Panc1 (cell line): ENCODE measurements at regions not wholly inside any gene's neighbourhood (a gene's known extent, or its start where the extent isn't known, plus 50 kb on each side); places are given as distances from the start of the nearest gene placed in this dataset.

ENCODE experiments used
- ATAC-seq: fragments of 200-7000 bp; cut with Tn5 transposase; 2 replicates; pipeline ENCODE4 v1.9.1; 2020; ENCODE audit warnings: mild to moderate bottlenecking, moderate library complexity
- BruUV-seq: library from RNA; stranded (reverse); fragments of 400-500 nt; replicated peaks from 2 replicates; lab custom pipeline; 2021; lab: Mats Ljungman, UMichigan
- CTCF ChIA-PET: fragments of 300-600 bp; sonication (Branson Sonifier 250); formaldehyde crosslinking; loops from one replicate; lab custom pipeline; 2022; ENCODE audit warnings: antibody characterized with exemption; lab: Charles Lee
- POLR2A ChIA-PET: fragments of 300-600 bp; sonication (Branson Sonifier 250); formaldehyde crosslinking; loops from one replicate; lab custom pipeline; 2022; ENCODE audit warnings: antibody characterized with exemption; lab: Charles Lee
- DNase-seq: peaks from one replicate; pipeline ENCODE4 v3.0.0-alpha.2; 2010; ENCODE audit warnings: low read depth, low spot score
- H3K27ac ChIP-seq: 2 replicates; pipeline ENCODE4 v1.5.1; 2011; ENCODE audit warnings: mild to moderate bottlenecking, low read length, inconsistent platforms
- H3K27me3 ChIP-seq: fragments of 200-500 bp; sonication (Bioruptor generic); 2 replicates; pipeline ENCODE4 v1.6.0; 2014; ENCODE audit warnings: low read length, inconsistent platforms; ENCODE audit not compliant: control insufficient read depth, insufficient read depth
- H3K36me3 ChIP-seq: fragments of 200-500 bp; sonication (Bioruptor generic); 2 replicates; pipeline ENCODE4 v1.5.1; 2014; ENCODE audit warnings: inconsistent platforms, mild to moderate bottlenecking, low read length, moderate library complexity; ENCODE audit not compliant: control insufficient read depth, insufficient read depth
- H3K4me1 ChIP-seq: 2 replicates; pipeline ENCODE4 v1.5.1; 2011; ENCODE audit warnings: inconsistent platforms, mild to moderate bottlenecking, low read length, moderate library complexity; ENCODE audit not compliant: control insufficient read depth, insufficient read depth
- H3K4me3 ChIP-seq, 2 experiments: 2 replicates each; pipeline ENCODE4 v1.5.1; 2011 to 2012; ENCODE audit warnings: low read depth in 2 of 2, low read length in 2 of 2, mild to moderate bottlenecking in 2 of 2, inconsistent platforms in 1 of 2, moderate library complexity in 1 of 2
- H3K9me3 ChIP-seq: fragments of 200-500 bp; sonication (Bioruptor generic); 2 replicates; pipeline ENCODE4 v1.5.1; 2014; ENCODE audit warnings: low read depth, mild to moderate bottlenecking, inconsistent platforms, low read length, moderate library complexity; ENCODE audit not compliant: control insufficient read depth, insufficient read depth
- CTCF ChIP-seq: fragments of 450-650 bp; IDR thresholded peaks from 2 replicates; pipeline ENCODE4 v1.5.1; 2017; ENCODE audit warnings: mild to moderate bottlenecking
- POLR2AphosphoS5 ChIP-seq: IDR thresholded peaks from 2 replicates; pipeline ENCODE4 v1.6.1; 2012; ENCODE audit warnings: mild to moderate bottlenecking, low read depth, low read length, moderate library complexity
- REST ChIP-seq, 2 experiments: IDR thresholded peaks; 2 replicates each; pipeline ENCODE4 v1.6.1; 2011 to 2012; ENCODE audit warnings: low read depth in 2 of 2, control low read depth in 1 of 2, low read length in 1 of 2, mild to moderate bottlenecking in 1 of 2, moderate library complexity in 1 of 2; ENCODE audit not compliant: insufficient read depth in 1 of 2
- SIN3A ChIP-seq: IDR thresholded peaks from 2 replicates; pipeline ENCODE4 v1.6.1; 2012; ENCODE audit warnings: low read depth, mild to moderate bottlenecking, low read length, moderate library complexity, borderline replicate concordance; ENCODE audit not compliant: insufficient read depth
- TCF7L2 ChIP-seq: IDR thresholded peaks from 2 replicates; pipeline ENCODE4 v1.6.1; 2011; ENCODE audit warnings: mild to moderate bottlenecking, low read depth, low read length, inconsistent platforms
- in situ Hi-C: cut with HindIII; loops from 2 replicates; pipeline ENCODE4 v1.10.0; 2016; ENCODE audit warnings: low sequenced_read_pairs, low pct_unique_long_range_greater_than_20kb
- intact Hi-C: fragments of 100-400 bp; cut with micrococcal nuclease; formaldehyde crosslinking; loops from one replicate; pipeline ENCODE4 v1.10.0; 2022; ENCODE audit not compliant: unreplicated experiment

GRCh38 chr4:13966231-13967195 is 339.0 kb upstream of the BOD1L1 start:
- Histone ChIP-seq H3K27ac (no peak overlapping the region), H3K4me3 (no peak overlapping the region), H3K36me3 (no peaks in the 10 kb centered on the region), H3K9me3 (no peaks in the 10 kb centered on the region), H3K27me3 (no peaks in the 10 kb centered on the region), H3K4me1 (no peaks in the 10 kb centered on the region)
- intact Hi-C loops (no loop called here), in situ Hi-C loops (no loop called here)
- no TSS peak for BruUV-seq
- ChIA-PET CTCF (no interaction called here), POLR2A (no interaction called here)
- no peak for ATAC-seq
- TF ChIP-seq CTCF (no peak), REST (IDR thresholded peaks at IDR 0.05; ENCODE audit: insufficient read depth in 1 of 2, low read depth in 2 of 2, low read length in 1 of 2) (no peak), POLR2AphosphoS5 (no peak), TCF7L2 (no peak), SIN3A (no peak)
- no peak for DNase-seq

DNA sequence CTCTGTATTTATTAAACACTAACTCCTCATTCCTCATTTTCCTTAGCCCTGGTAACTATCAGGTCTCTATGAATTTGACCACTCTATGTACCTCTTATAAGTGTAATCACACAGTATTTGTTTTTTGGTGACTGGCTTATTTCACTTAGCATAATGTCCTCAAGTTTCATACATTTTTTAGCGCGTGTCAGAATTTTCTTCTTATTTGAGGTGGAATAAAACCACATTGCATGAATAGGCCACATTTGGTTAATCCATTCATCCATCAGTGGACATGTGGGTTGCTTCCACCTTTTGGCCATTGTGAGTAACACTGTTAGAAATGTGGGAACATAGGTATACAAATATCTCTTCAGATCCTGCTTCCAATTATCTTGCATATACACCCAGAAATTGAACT is 341.2 kb upstream of the BOD1L1 start:
- intact Hi-C loops (no loop called here), in situ Hi-C loops (no loop called here)
- H3K4me3 ChIP-seq: no peak overlapping the region
- CTCF ChIA-PET: no interaction called here
- H3K4me1 ChIP-seq: no peaks in the 10 kb centered on the region
- no peak for ATAC-seq
- no peak for DNase-seq
- BruUV-seq: no TSS peak
- H3K36me3 ChIP-seq: no peaks in the 10 kb centered on the region
- H3K9me3 ChIP-seq: no peaks in the 10 kb centered on the region
- no peaks in the 10 kb centered on the region for H3K27me3 ChIP-seq
- no peak overlapping the region for H3K27ac ChIP-seq
- no peak for TF ChIP-seq SIN3A
- POLR2A ChIA-PET: no interaction called here

DNA sequence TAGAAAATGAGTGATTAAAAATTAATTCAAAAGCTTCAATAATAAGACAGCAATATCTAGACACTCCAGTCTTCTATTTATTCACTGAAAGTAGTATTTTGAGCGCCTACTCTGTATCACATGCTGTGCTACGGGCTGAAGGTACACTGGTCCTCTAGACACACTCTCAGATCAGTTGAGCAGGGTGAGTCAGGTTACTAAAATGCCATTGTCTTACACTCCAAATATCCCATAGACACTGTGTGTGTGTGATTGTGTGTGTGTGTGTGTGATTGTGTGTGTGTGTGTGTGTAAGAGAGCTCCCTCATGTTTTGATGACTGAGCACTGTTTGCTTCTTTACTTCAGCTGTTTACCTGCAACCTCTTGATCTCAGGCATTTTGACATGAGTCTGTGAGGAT is 342.8 kb upstream of the BOD1L1 start:
- CTCF ChIA-PET: no interaction called here
- BruUV-seq: no TSS peak
- no peaks in the 10 kb centered on the region for H3K36me3 ChIP-seq
- no peaks in the 10 kb centered on the region for H3K27me3 ChIP-seq
- no peak overlapping the region for H3K4me3 ChIP-seq
- intact Hi-C loops: no loop called here
- POLR2A ChIA-PET: no interaction called here
- in situ Hi-C loops: no loop called here
- no peaks in the 10 kb centered on the region for H3K9me3 ChIP-seq
- TF ChIP-seq CTCF (no peak), POLR2AphosphoS5 (no peak), TCF7L2 (no peak), SIN3A (no peak)
- ATAC-seq (no peak), DNase-seq (no peak)
- H3K27ac ChIP-seq: no peak overlapping the region
- H3K4me1 ChIP-seq: no peaks in the 10 kb centered on the region
